K562 (cell line): ENCODE measurements at regions not wholly inside any gene's neighbourhood (a gene's known extent, or its start where the extent isn't known, plus 50 kb on each side); places are given as distances from the start of the nearest gene placed in this dataset.

ENCODE experiments used
- ATAC-seq: fragments of 200-7000 bp; cut with Tn5 transposase; 3 replicates; pipeline ENCODE4 v1.9.1; 2020; ENCODE audit warnings: moderate library complexity
- BruUV-seq: library from RNA; stranded (reverse); fragments of 400-500 nt; replicated peaks from 2 replicates; lab custom pipeline; 2021; lab: Mats Ljungman, UMichigan
- CTCF ChIA-PET: fragments of 300-600 bp; formaldehyde crosslinking; extraction: SDS; loops from one replicate; lab custom pipeline; 2021; ENCODE audit warnings: low intra/inter-chr PET ratio; lab: Yijun Ruan, JAX
- POLR2A ChIA-PET: fragments of 300-600, 350-650 bp; sonication (Branson Sonifier 250); formaldehyde crosslinking; extraction: SDS; loops from one replicate; lab custom pipeline; 2021; ENCODE audit warnings: antibody characterized with exemption, inconsistent platforms; lab: Yijun Ruan, JAX
- DNase-seq, 4 experiments: peaks; one replicate each; pipeline versions ENCODE4 v3.0.0 to v3.0.0-alpha.2; 2011 to 2018; ENCODE audit warnings: low spot score in 3 of 4, mixed read lengths in 3 of 4; ENCODE audit errors: extremely low read depth in 1 of 4
- FAIRE-seq: peaks from 2 replicates; lab custom pipeline; 2011; peaks lifted over from hg19 to GRCh38; lab: Jason Lieb, UNC
- H2AFZ ChIP-seq: 2 replicates; pipeline ENCODE4 v1.6.0; 2011; ENCODE audit warnings: low read depth, low read length, control low read depth, inconsistent platforms
- H3K27ac ChIP-seq: fragments of 200-600 bp; 3 replicates; pipeline ENCODE4 v1.8.0; 2011; ENCODE audit warnings: low read depth, mild to moderate bottlenecking, control low read depth, inconsistent platforms, low read length, moderate library complexity, mixed read lengths; ENCODE audit errors: extremely low read depth
- H3K27me3 ChIP-seq, 2 experiments: fragments of 300-600 bp in 1 of 2; 2 replicates in 1 of 2; 3 replicates in 1 of 2; pipeline versions ENCODE4 v1.6.0 to v1.8.0; 2011; ENCODE audit warnings: inconsistent platforms in 2 of 2, low read length in 2 of 2, mild to moderate bottlenecking in 1 of 2, mixed read lengths in 1 of 2, moderate library complexity in 1 of 2; ENCODE audit not compliant: control insufficient read depth in 2 of 2, insufficient read depth in 2 of 2
- H3K36me3 ChIP-seq: fragments of 300-600 bp; 3 replicates; pipeline ENCODE4 v1.8.0; 2011; ENCODE audit warnings: mild to moderate bottlenecking, low read length, inconsistent platforms; ENCODE audit not compliant: control insufficient read depth, insufficient read depth
- H3K4me1 ChIP-seq, 2 experiments: fragments of 200-600 bp in 1 of 2; replicated peaks in 1 of 2; 2 replicates in 1 of 2; 3 replicates in 1 of 2; pipeline versions ENCODE4 v1.5.1 to v1.8.0; 2011; ENCODE audit warnings: inconsistent platforms in 2 of 2, low read length in 2 of 2, mild to moderate bottlenecking in 1 of 2, mixed read lengths in 1 of 2, moderate library complexity in 1 of 2; ENCODE audit not compliant: control insufficient read depth in 2 of 2, insufficient read depth in 2 of 2
- H3K4me2 ChIP-seq: 2 replicates; pipeline ENCODE4 v1.6.1; 2011; ENCODE audit warnings: low read length, control low read depth, inconsistent platforms, mixed read lengths; ENCODE audit not compliant: insufficient read depth
- H3K4me3 ChIP-seq: fragments of 200-600 bp; sonication (generic), shearing (Covaris generic); 2 replicates; pipeline ENCODE4 v1.5.1; 2016; ENCODE audit warnings: control low read depth, inconsistent platforms
- H3K79me2 ChIP-seq: fragments of 200-600 bp; 3 replicates; pipeline ENCODE4 v1.8.0; 2011; ENCODE audit warnings: low read length, inconsistent platforms; ENCODE audit not compliant: control insufficient read depth, insufficient read depth
- H3K9ac ChIP-seq, 2 experiments: 2 replicates each; pipeline versions ENCODE4 v1.6.0 to v1.6.1; 2011; ENCODE audit warnings: low read depth in 2 of 2, low read length in 2 of 2, control low read depth in 1 of 2, inconsistent platforms in 1 of 2, mild to moderate bottlenecking in 1 of 2, mixed read lengths in 1 of 2; ENCODE audit not compliant: insufficient read depth in 1 of 2
- H3K9me1 ChIP-seq: one replicate; pipeline ENCODE4 v1.6.0; 2011; ENCODE audit warnings: inconsistent platforms, mild to moderate bottlenecking, low read length, moderate library complexity; ENCODE audit not compliant: control insufficient read depth, insufficient read depth
- H3K9me3 ChIP-seq: replicated peaks from 2 replicates; pipeline ENCODE4 v1.5.1; 2011; ENCODE audit warnings: low read depth, low read length, inconsistent platforms; ENCODE audit not compliant: control insufficient read depth, insufficient read depth
- H4K20me1 ChIP-seq: replicated peaks from 2 replicates; pipeline ENCODE4 v1.6.1; 2011; ENCODE audit warnings: low read length, inconsistent platforms, mixed read lengths; ENCODE audit not compliant: control insufficient read depth, insufficient read depth
- E2F8 ChIP-seq: fragments of 450-650 bp; IDR thresholded peaks from 2 replicates; pipeline ENCODE4 v1.7.1; 2018; ENCODE audit warnings: mild to moderate bottlenecking, low read depth; ENCODE audit not compliant: partially characterized antibody
- PKNOX1 ChIP-seq: fragments of 450-650 bp; IDR thresholded peaks from 2 replicates; pipeline ENCODE4 v1.6.1; 2016
- WGBS: fragments of 100-300 bp; shearing (Covaris generic); methylation state at CpG from one replicate; pipeline ENCODE4 v1.1.6; 2016; ENCODE audit warnings: low coverage, mixed read lengths; ENCODE audit not compliant: insufficient coverage; ENCODE audit errors: missing lambda C conversion rate; 5-methylcytosine and 5-hydroxymethylcytosine counted together
- in situ Hi-C: fragments of 300-500 bp; cut with MboI; formaldehyde crosslinking; loops from 4 replicates; pipeline ENCODE4 v1.15.0; 2018; ENCODE audit warnings: inconsistent platforms, mixed read lengths
- intact Hi-C: fragments of 100-400 bp; cut with micrococcal nuclease; formaldehyde crosslinking; loops from 2 replicates; pipeline ENCODE4 v1.14.2; 2022

GRCh38 chr2:177320596-177320995 lies 56.1 kb upstream of the NFE2L2 start:
- Histone ChIP-seq H3K27ac (no peak overlapping the region), H3K9ac (no peak overlapping the region), H2AFZ (no peak overlapping the region), H3K4me1 (no peaks in the 10 kb centered on the region), H3K9me1 (no peaks in the 10 kb centered on the region), H3K79me2 (no peaks in the 10 kb centered on the region), H3K27me3 (no peaks in the 10 kb centered on the region), H3K4me3 (no peak overlapping the region), H3K4me2 (no peak overlapping the region), H3K36me3 (no peaks in the 10 kb centered on the region; the same call in 2 of the 3 replicates), H3K9me3 (no peaks in the 10 kb centered on the region), H4K20me1 (no peaks in the 10 kb centered on the region)
- TF ChIP-seq PKNOX1 (peak; percentile 5; the same call in 1 of the 2 replicates), E2F8 (no peak)
- no TSS peak for BruUV-seq
- CTCF ChIA-PET: no interaction called here
- DNase-seq: no peak
- FAIRE-seq: no peak
- ATAC-seq: no peak
- in situ Hi-C loops (no loop called here), intact Hi-C loops (no loop called here)
- POLR2A ChIA-PET: no interaction called here
- 18% methylated on average over 2 of the region's 2 CpGs for WGBS
